ENCODE measurements at regions not wholly inside any gene's neighbourhood (a gene's known extent, or its start where the extent isn't known, plus 50 kb on each side); places are given as distances from the start of the nearest gene placed in this dataset.

DNA sequence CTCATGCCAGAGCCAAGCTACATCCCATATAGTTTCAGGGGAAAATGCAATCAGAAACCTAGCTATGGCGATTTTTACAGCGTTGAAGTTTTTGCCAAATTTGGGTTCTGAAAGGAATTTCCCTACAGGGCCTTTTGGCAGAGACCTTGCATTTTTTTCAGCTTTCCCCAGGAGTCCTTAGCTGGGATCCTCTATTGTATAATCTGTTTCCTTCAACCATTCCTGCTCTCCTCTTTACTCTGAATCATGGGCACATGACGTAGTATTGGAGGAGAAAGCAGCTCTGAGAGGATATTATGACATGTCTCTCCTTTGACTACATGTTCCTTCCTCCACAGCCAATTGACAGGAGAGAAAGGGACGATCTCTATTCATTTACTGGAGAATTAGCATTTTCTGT, 118.5 kb upstream of the ERCC6L2 start:
- no peak for TF ChIP-seq ZNF521 (tag by site-specific recombination; IDR thresholded peaks at IDR 0.05)
- TF ChIP-seq, protein P1, sequence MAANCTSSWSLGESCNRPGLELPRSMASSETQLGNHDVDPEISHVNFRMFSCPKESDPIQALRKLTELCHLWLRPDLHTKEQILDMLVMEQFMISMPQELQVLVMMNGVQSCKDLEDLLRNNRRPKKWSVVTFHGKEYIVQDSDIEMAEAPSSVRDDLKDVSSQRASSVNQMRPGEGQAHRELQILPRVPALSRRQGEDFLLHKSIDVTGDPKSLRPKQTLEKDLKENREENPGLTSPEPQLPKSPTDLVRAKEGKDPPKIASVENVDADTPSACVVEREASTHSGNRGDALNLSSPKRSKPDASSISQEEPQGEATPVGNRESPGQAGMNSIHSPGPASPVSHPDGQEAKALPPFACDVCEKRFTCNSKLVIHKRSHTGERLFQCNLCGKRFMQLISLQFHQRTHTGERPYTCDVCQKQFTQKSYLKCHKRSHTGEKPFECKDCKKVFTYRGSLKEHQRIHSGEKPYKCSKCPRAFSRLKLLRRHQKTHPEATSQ (tag by site-specific recombination; IDR thresholded peaks at IDR 0.05) = no peak
- no peak for TF ChIP-seq ZSCAN16 (tag by site-specific recombination; IDR thresholded peaks at IDR 0.05)
- TF ChIP-seq, protein P2, sequence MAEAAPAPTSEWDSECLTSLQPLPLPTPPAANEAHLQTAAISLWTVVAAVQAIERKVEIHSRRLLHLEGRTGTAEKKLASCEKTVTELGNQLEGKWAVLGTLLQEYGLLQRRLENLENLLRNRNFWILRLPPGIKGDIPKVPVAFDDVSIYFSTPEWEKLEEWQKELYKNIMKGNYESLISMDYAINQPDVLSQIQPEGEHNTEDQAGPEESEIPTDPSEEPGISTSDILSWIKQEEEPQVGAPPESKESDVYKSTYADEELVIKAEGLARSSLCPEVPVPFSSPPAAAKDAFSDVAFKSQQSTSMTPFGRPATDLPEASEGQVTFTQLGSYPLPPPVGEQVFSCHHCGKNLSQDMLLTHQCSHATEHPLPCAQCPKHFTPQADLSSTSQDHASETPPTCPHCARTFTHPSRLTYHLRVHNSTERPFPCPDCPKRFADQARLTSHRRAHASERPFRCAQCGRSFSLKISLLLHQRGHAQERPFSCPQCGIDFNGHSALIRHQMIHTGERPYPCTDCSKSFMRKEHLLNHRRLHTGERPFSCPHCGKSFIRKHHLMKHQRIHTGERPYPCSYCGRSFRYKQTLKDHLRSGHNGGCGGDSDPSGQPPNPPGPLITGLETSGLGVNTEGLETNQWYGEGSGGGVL (tag by site-specific recombination; IDR thresholded peaks at IDR 0.05) = no peak
- TF ChIP-seq, protein P3, sequence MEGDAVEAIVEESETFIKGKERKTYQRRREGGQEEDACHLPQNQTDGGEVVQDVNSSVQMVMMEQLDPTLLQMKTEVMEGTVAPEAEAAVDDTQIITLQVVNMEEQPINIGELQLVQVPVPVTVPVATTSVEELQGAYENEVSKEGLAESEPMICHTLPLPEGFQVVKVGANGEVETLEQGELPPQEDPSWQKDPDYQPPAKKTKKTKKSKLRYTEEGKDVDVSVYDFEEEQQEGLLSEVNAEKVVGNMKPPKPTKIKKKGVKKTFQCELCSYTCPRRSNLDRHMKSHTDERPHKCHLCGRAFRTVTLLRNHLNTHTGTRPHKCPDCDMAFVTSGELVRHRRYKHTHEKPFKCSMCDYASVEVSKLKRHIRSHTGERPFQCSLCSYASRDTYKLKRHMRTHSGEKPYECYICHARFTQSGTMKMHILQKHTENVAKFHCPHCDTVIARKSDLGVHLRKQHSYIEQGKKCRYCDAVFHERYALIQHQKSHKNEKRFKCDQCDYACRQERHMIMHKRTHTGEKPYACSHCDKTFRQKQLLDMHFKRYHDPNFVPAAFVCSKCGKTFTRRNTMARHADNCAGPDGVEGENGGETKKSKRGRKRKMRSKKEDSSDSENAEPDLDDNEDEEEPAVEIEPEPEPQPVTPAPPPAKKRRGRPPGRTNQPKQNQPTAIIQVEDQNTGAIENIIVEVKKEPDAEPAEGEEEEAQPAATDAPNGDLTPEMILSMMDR (tag by site-specific recombination; IDR thresholded peaks at IDR 0.05) = no peak
- TF ChIP-seq, protein P4, sequence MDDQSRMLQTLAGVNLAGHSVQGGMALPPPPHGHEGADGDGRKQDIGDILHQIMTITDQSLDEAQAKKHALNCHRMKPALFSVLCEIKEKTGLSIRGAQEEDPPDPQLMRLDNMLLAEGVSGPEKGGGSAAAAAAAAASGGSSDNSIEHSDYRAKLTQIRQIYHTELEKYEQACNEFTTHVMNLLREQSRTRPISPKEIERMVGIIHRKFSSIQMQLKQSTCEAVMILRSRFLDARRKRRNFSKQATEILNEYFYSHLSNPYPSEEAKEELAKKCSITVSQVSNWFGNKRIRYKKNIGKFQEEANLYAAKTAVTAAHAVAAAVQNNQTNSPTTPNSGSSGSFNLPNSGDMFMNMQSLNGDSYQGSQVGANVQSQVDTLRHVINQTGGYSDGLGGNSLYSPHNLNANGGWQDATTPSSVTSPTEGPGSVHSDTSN (CRISPR knock-in tag; IDR thresholded peaks at IDR 0.05) = no peak
- TF ChIP-seq ZNF558 (tag by site-specific recombination; IDR thresholded peaks at IDR 0.05) = no peak
- no peak for TF ChIP-seq ZNF530 (tag by site-specific recombination; IDR thresholded peaks at IDR 0.05; ENCODE audit: low read depth)
- no peak for TF ChIP-seq ZNF138 (tag by site-specific recombination; IDR thresholded peaks at IDR 0.05; ENCODE audit: borderline replicate concordance)
